Body of pancreas (tissue), 4 donors: ENCODE measurements at regions not wholly inside any gene's neighbourhood (a gene's known extent, or its start where the extent isn't known, plus 50 kb on each side); places are given as distances from the start of the nearest gene placed in this dataset.

Source experiments
- ATAC-seq: fragments of 150-250 bp; one replicate; pipeline ENCODE4 v1.9.1; 2016
- DNase-seq, 4 donors: peaks; one replicate each; pipeline ENCODE4 v3.0.0-alpha.2; 2019
- H3K27ac ChIP-seq, 4 donors: fragments of 200-600 bp; sonication (generic); 1 replicate in 3 of 4; 2 replicates in 1 of 4; pipeline versions ENCODE4 v1.5.1 to v1.6.1; 2016 to 2019; ENCODE audit warnings: mild to moderate bottlenecking in 1 of 4, mixed read lengths in 1 of 4, moderate library complexity in 1 of 4
- H3K27me3 ChIP-seq, 2 donors: fragments of 200-600 bp; sonication (generic); one replicate each; pipeline ENCODE4 v1.6.0; 2016; ENCODE audit warnings: mild to moderate bottlenecking in 1 of 2
- H3K36me3 ChIP-seq, 2 donors: fragments of 200-600 bp; sonication (generic); replicated peaks in 1 of 2; 2 replicates each; pipeline ENCODE4 v1.5.1; 2016; ENCODE audit warnings: low read depth in 2 of 2; ENCODE audit not compliant: insufficient read depth in 1 of 2
- H3K4me1 ChIP-seq: fragments of 200-600 bp; sonication (generic); one replicate; pipeline ENCODE4 v1.6.0; 2016
- H3K4me3 ChIP-seq, 2 donors: fragments of 200-600 bp; sonication (generic); 1 replicate in 1 of 2; 2 replicates in 1 of 2; pipeline ENCODE4 v1.5.1; 2016 to 2019
- H3K9me3 ChIP-seq, 3 donors: fragments of 200-600 bp; sonication (generic); 1 replicate in 2 of 3; 2 replicates in 1 of 3; pipeline ENCODE4 v1.5.1; 2016
- POLR2A ChIP-seq, 3 donors: fragments of 450-650 bp; IDR thresholded peaks; one replicate each; pipeline ENCODE4 v1.6.1; 2016; ENCODE audit warnings: antibody characterized with exemption in 3 of 3, mild to moderate bottlenecking in 2 of 3
- WGBS, 2 donors: methylation state at CpG; one replicate each; pipeline ENCODE4 v1.1.5; 2017; 5-methylcytosine and 5-hydroxymethylcytosine counted together
- intact Hi-C: fragments of 100-400 bp; cut with DNase I; formaldehyde crosslinking; loops from one replicate; pipeline ENCODE4 v1.15.1; 2023
- TF ChIP-seq, protein P1 (sequence below), 7 experiments: fragments of 450-650 bp in 4 of 7; fragments of 200-600 bp in 3 of 7; sonication (generic) in 3 of 7; IDR thresholded peaks; one replicate each; pipeline ENCODE4 v1.5.1; 2016 to 2019; ENCODE audit warnings: antibody characterized with exemption in 7 of 7

- WGBS, 2 donors: 75% methylated on average over 5 of the region's 5 CpGs
- intact Hi-C loops: no loop called here
- Histone ChIP-seq H3K4me3 (no peak overlapping the region), H3K27me3 (no peaks in the 10 kb centered on the region), H3K27ac (no peak overlapping the region), H3K4me1 (peaks cover 2% of the 10 kb centered on the region), H3K36me3 (no peaks in the 10 kb centered on the region), H3K9me3 (no peaks in the 10 kb centered on the region)
- no peak for ATAC-seq
- no peak for DNase-seq
- TF ChIP-seq, protein P1, sequence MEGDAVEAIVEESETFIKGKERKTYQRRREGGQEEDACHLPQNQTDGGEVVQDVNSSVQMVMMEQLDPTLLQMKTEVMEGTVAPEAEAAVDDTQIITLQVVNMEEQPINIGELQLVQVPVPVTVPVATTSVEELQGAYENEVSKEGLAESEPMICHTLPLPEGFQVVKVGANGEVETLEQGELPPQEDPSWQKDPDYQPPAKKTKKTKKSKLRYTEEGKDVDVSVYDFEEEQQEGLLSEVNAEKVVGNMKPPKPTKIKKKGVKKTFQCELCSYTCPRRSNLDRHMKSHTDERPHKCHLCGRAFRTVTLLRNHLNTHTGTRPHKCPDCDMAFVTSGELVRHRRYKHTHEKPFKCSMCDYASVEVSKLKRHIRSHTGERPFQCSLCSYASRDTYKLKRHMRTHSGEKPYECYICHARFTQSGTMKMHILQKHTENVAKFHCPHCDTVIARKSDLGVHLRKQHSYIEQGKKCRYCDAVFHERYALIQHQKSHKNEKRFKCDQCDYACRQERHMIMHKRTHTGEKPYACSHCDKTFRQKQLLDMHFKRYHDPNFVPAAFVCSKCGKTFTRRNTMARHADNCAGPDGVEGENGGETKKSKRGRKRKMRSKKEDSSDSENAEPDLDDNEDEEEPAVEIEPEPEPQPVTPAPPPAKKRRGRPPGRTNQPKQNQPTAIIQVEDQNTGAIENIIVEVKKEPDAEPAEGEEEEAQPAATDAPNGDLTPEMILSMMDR (IDR thresholded peaks at IDR 0.05): no peak
- TF ChIP-seq POLR2A (IDR thresholded peaks at IDR 0.05): no peak
Measured at GRCh38 chr11:45748801-45749200, 56.1 kb upstream of the SLC35C1 start.

- no peaks in the 10 kb centered on the region for H3K4me1 ChIP-seq
- intact Hi-C loops: no loop called here
- H3K36me3 ChIP-seq: no peaks in the 10 kb centered on the region
- TF ChIP-seq, protein P1 (IDR thresholded peaks at IDR 0.05): no peak
- TF ChIP-seq POLR2A (IDR thresholded peaks at IDR 0.05): no peak
- 54 to 56% methylated on average over 13 of the region's 13 CpGs for WGBS, 2 donors
- ATAC-seq: peak; percentile 47
- peak in 2 of 4 donors; percentile 24 to 45 for DNase-seq
- no peaks in the 10 kb centered on the region for H3K27me3 ChIP-seq
- H3K9me3 ChIP-seq: no peaks in the 10 kb centered on the region
- peak overlapping the region in 2 of 4 donors; percentile 13 to 25 for H3K27ac ChIP-seq
- no peak overlapping the region for H3K4me3 ChIP-seq
Measured at GRCh38 chr11:45745065-45745811, 59.7 kb upstream of the SLC35C1 start.

GRCh38 chr11:45743556-45744468 lies 61.1 kb upstream of the SLC35C1 start:
- Histone ChIP-seq H3K4me3 (no peak overlapping the region), H3K36me3 (no peaks in the 10 kb centered on the region), H3K27ac (no peak overlapping the region), H3K4me1 (no peaks in the 10 kb centered on the region), H3K27me3 (no peaks in the 10 kb centered on the region), H3K9me3 (no peaks in the 10 kb centered on the region)
- WGBS, 2 donors: 78 to 82% methylated on average over 11 of the region's 11 CpGs
- no peak for ATAC-seq
- TF ChIP-seq POLR2A (IDR thresholded peaks at IDR 0.05): no peak
- TF ChIP-seq, protein P1 (IDR thresholded peaks at IDR 0.05): no peak
- intact Hi-C loops: no loop called here
- DNase-seq: no peak

- intact Hi-C loops: no loop called here
- H3K9me3 ChIP-seq: no peaks in the 10 kb centered on the region
- DNase-seq: no peak
- H3K4me1 ChIP-seq: no peaks in the 10 kb centered on the region
- 88 to 89% methylated on average over 2 of the region's 2 CpGs for WGBS, 2 donors
- H3K27ac ChIP-seq: no peak overlapping the region
- H3K27me3 ChIP-seq: no peaks in the 10 kb centered on the region
- no peak overlapping the region for H3K4me3 ChIP-seq
- TF ChIP-seq, protein P1 (IDR thresholded peaks at IDR 0.05): no peak
- TF ChIP-seq POLR2A (IDR thresholded peaks at IDR 0.05): no peak
- no peaks in the 10 kb centered on the region for H3K36me3 ChIP-seq
- ATAC-seq: no peak
Measured at GRCh38 chr11:45741582-45741981, 63.4 kb upstream of the SLC35C1 start.
